ENCODE measurements at regions not wholly inside any gene's neighbourhood (a gene's known extent, or its start where the extent isn't known, plus 50 kb on each side); places are given as distances from the start of the nearest gene placed in this dataset.
"Not testable (repeated sequence)": the region's sequence is repeated elsewhere in the genome, so short reads cannot be mapped to it uniquely, and the experiment has no call there.

DNA sequence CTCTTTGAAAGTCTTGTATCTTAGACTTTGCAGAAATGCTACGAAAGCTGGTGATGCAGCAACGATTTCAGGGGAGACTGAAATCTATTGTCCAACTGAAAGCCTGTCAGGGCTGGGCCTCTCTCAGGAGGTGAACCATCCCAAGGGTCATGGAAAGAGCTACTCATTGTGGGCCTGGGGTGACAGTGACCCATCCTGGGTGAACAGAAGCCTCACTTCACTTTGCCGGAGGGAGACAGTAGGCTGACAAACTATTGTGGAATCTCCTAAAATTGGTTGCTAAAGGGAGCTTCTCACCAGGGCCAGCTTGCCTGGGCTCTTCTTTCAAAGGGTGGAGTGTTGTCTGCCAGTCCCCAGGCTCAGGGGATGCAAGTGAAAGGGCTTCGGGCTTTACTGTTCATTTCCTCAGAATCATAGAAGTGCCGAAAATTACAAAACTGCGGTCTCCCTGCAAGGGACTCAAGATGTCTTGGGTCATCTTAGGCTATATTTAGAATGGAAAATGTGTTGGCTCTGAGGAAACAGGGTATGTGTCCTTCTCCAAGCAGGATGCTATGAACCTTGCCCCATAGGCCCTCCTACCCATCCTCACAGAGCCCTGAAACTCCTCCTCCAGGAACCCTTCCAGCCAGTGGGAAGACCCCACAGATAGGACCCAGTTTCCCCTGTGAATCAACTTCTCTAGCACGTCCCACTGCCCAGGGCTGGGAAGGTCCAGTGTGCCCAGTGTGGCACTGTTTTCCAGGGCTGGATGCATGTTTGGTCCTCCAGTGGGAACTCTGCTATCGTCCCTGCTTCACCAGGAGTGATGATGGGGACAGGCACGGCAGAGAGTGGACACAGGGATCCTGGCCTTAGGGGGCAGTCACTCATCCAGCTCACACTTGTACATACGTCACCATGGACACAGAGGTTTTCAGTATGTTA, 173.4 kb upstream of the PLGLB2 start:
- TF ChIP-seq ZNF416, WT1, ZNF768, ZNF549 (tag by site-specific recombination; IDR thresholded peaks at IDR 0.05): not testable (repeated sequence)
